ENCODE measurements at regions not wholly inside any gene's neighbourhood (a gene's known extent, or its start where the extent isn't known, plus 50 kb on each side); places are given as distances from the start of the nearest gene placed in this dataset.

DNA sequence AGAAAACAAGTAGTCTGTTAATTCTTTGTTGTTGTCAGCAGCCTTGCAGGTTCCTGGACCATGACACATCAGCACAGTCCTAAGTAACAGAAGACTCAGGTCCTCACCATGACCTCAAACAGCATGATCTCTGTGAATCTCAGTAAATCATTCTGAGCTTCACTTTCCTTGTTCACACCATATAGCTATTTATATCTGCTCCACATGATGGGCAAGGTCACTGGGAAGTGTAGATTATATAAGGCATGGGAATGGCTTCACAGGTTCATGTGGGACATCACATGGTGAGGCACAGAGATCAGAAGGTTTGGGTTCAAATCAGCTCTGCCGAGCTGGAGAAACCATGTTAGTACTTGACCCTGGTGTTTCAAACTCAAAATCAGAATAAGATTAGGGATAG is 245.4 kb upstream of the SPTLC3 start:
- TF ChIP-seq, protein P1, sequence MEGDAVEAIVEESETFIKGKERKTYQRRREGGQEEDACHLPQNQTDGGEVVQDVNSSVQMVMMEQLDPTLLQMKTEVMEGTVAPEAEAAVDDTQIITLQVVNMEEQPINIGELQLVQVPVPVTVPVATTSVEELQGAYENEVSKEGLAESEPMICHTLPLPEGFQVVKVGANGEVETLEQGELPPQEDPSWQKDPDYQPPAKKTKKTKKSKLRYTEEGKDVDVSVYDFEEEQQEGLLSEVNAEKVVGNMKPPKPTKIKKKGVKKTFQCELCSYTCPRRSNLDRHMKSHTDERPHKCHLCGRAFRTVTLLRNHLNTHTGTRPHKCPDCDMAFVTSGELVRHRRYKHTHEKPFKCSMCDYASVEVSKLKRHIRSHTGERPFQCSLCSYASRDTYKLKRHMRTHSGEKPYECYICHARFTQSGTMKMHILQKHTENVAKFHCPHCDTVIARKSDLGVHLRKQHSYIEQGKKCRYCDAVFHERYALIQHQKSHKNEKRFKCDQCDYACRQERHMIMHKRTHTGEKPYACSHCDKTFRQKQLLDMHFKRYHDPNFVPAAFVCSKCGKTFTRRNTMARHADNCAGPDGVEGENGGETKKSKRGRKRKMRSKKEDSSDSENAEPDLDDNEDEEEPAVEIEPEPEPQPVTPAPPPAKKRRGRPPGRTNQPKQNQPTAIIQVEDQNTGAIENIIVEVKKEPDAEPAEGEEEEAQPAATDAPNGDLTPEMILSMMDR (IDR thresholded peaks at IDR 0.05 in 4 of 5, conservative IDR thresholded peaks at IDR 0.05 in 1 of 5), result no peak
- TF ChIP-seq POLR2A (IDR thresholded peaks at IDR 0.05), result no peak
